ENCODE measurements at regions not wholly inside any gene's neighbourhood (a gene's known extent, or its start where the extent isn't known, plus 50 kb on each side); places are given as distances from the start of the nearest gene placed in this dataset.

DNA sequence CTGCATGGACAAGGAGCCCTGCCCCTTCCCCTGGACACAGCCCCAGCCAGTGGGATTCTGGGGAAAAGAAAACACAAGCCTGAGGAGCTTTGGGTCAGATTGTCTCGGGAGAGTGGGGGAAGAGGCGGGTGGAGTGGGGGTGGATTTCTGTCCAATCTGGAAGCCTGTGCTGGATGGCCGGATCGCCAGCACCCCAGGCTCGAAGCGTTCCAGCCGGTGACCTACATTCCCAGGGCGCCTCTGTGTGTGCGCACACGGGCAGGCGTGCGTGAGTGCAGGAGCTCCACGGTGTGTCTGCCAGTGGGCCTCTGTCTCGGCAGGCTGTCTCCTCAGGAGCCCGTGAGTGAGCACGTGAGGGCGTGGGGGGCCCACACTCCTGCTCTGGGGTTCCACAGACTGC, 74.3 kb upstream of the DAB2IP start:
- Histone ChIP-seq H2BK15ac (ENCODE audit: low read depth, low read length) (no peak overlapping the region), H4K8ac (replicated peaks; ENCODE audit: insufficient read length, low read depth, low read length) (no peak overlapping the region), H3K4ac (ENCODE audit: low read depth, low read length) (no peak overlapping the region), H2BK5ac (ENCODE audit: insufficient read length, low read length) (no peak overlapping the region), H3K23ac (ENCODE audit: insufficient read length, low read depth, low read length) (no peak overlapping the region), H3K79me1 (ENCODE audit: insufficient read depth, low read depth, low read length, poor library complexity, severe bottlenecking) (no peaks in the 10 kb centered on the region), H3K18ac (ENCODE audit: insufficient read length, low read depth, low read length) (no peak overlapping the region), H3K14ac (ENCODE audit: insufficient read depth, low read length) (no peak overlapping the region; the same call in 1 of the 2 replicates), H3K4me2 (ENCODE audit: insufficient read depth, insufficient read length, low read length) (no peak overlapping the region), H2BK20ac (ENCODE audit: low read depth, low read length, poor library complexity, severe bottlenecking) (no peak overlapping the region), H3K23me2 (ENCODE audit: insufficient read length, low read depth, low read length, poor library complexity, severe bottlenecking) (no peaks in the 10 kb centered on the region), H3T11ph (ENCODE audit: low read length) (no peak overlapping the region), H3K79me2 (ENCODE audit: insufficient read depth, low read length) (no peaks in the 10 kb centered on the region), H3K27me3 (ENCODE audit: insufficient read depth, low read length) (no peaks in the 10 kb centered on the region), H3K56ac (ENCODE audit: insufficient read length, low read depth, low read length) (no peak overlapping the region), H3K9ac (ENCODE audit: extremely low read depth, insufficient read length, low read length) (no peak overlapping the region), H2BK12ac (ENCODE audit: insufficient read length, low read depth, low read length) (no peak overlapping the region), H2AFZ (ENCODE audit: low read length) (no peak overlapping the region), H4K5ac (ENCODE audit: insufficient read length, low read depth, low read length) (no peak overlapping the region), H2AK5ac (ENCODE audit: insufficient read length, low read length) (no peak overlapping the region), H3K9me3 (ENCODE audit: control insufficient read depth, low read depth, low read length) (no peaks in the 10 kb centered on the region), H4K20me1 (ENCODE audit: control insufficient read depth, insufficient read depth, insufficient read length) (no peaks in the 10 kb centered on the region), H3K27ac (ENCODE audit: insufficient read length, low read depth, low read length) (no peak overlapping the region), H3K4me1 (ENCODE audit: insufficient read depth, low read length) (no peaks in the 10 kb centered on the region), H4K91ac (ENCODE audit: insufficient read length, low read depth, low read length) (no peak overlapping the region), H2BK120ac (ENCODE audit: low read depth, low read length, poor library complexity, severe bottlenecking) (no peak overlapping the region)
- H3K4me1 Mint-ChIP-seq, result peaks cover 18 to 43% of the 10 kb centered on the region in 2 experiments
- TF ChIP-seq, protein P1, sequence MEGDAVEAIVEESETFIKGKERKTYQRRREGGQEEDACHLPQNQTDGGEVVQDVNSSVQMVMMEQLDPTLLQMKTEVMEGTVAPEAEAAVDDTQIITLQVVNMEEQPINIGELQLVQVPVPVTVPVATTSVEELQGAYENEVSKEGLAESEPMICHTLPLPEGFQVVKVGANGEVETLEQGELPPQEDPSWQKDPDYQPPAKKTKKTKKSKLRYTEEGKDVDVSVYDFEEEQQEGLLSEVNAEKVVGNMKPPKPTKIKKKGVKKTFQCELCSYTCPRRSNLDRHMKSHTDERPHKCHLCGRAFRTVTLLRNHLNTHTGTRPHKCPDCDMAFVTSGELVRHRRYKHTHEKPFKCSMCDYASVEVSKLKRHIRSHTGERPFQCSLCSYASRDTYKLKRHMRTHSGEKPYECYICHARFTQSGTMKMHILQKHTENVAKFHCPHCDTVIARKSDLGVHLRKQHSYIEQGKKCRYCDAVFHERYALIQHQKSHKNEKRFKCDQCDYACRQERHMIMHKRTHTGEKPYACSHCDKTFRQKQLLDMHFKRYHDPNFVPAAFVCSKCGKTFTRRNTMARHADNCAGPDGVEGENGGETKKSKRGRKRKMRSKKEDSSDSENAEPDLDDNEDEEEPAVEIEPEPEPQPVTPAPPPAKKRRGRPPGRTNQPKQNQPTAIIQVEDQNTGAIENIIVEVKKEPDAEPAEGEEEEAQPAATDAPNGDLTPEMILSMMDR (conservative IDR thresholded peaks at IDR 0.05), result no peak
- H3K9me3 Mint-ChIP-seq, result no peaks in the 10 kb centered on the region; a peak in 1 of 5 replicates
- WGBS (ENCODE audit: extremely low coverage, insufficient read length, low lambda C conversion rate), result no CpG with 5 or more reads among the region's 17 CpGs
- peaks cover 13% of the 10 kb centered on the region for H3K27me3 Mint-ChIP-seq (ENCODE audit: low read depth)
- H3K4me3 Mint-ChIP-seq, result no peak overlapping the region
- H3K36me3 Mint-ChIP-seq (ENCODE audit: insufficient read depth in 1 of 3, low read depth in 3 of 3), result no peaks in the 10 kb centered on the region
- no peak overlapping the region for H3K27ac Mint-ChIP-seq
- DNase-seq, result no peak
